NB4 (cell line): ENCODE measurements at regions not wholly inside any gene's neighbourhood (a gene's known extent, or its start where the extent isn't known, plus 50 kb on each side); places are given as distances from the start of the nearest gene placed in this dataset.
"Not testable (repeated sequence)": the region's sequence is repeated elsewhere in the genome, so short reads cannot be mapped to it uniquely, and the experiment has no call there.

ENCODE experiments used
- CTCF ChIP-seq: IDR thresholded peaks from one replicate; pipeline ENCODE4 v1.5.1; 2012; ENCODE audit warnings: low read depth, low read length
- MYC ChIP-seq: IDR thresholded peaks from 2 replicates; pipeline ENCODE4 v1.6.1; 2011; ENCODE audit warnings: low read depth, low read length

- not testable (repeated sequence) for TF ChIP-seq CTCF, MYC
These were observed 1431.8 kb downstream of the FOXD4L5 start for GRCh38 chr9:63853140-63853751.
